EL (cell line): ENCODE measurements at regions not wholly inside any gene's neighbourhood (a gene's known extent, or its start where the extent isn't known, plus 50 kb on each side); places are given as distances from the start of the nearest gene placed in this dataset.
"Not testable (repeated sequence)": the region's sequence is repeated elsewhere in the genome, so short reads cannot be mapped to it uniquely, and the experiment has no call there.

ENCODE experiments used
- DNase-seq: peaks from one replicate; pipeline ENCODE4 v3.0.0-alpha.2; 2016

DNA sequence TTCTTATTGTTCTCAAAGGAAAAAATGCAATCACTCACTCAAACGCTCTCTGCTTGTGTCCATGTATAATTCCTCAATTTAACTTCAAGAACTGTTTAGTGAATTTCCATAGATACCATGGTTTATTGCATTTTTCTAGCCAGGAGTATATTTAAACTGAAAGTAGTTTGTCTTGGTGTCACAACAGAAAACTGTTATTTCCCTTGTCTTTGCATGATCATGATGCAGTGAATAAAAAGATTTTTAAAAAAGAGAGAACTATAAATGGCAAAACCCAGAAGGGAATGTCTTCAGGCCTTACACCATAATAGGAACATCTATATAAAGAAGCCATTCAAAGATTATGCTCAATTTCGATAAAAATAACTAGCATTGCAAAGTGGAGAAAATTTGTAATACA, 523.5 kb upstream of the ADGRL4 start:
- DNase-seq, result no peak

DNA sequence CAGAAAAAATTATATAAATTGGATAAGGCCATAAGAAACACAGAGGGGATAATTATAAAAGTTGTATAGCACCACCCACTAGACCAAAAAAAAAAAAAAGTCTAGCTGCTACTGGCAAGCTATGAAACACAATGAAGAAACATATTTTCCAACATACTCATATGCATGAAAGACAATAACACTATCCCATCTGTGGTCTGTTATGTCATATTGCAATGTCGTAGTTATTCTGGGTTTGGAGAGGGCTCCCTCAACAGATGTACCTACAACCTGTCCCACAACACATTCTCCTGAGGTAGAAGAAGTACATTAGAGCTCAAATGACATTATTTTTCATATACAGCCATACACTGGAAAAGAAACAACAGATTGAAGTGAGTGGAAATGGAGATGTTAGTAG, 517.6 kb upstream of the ADGRL4 start:
- no peak for DNase-seq

DNA sequence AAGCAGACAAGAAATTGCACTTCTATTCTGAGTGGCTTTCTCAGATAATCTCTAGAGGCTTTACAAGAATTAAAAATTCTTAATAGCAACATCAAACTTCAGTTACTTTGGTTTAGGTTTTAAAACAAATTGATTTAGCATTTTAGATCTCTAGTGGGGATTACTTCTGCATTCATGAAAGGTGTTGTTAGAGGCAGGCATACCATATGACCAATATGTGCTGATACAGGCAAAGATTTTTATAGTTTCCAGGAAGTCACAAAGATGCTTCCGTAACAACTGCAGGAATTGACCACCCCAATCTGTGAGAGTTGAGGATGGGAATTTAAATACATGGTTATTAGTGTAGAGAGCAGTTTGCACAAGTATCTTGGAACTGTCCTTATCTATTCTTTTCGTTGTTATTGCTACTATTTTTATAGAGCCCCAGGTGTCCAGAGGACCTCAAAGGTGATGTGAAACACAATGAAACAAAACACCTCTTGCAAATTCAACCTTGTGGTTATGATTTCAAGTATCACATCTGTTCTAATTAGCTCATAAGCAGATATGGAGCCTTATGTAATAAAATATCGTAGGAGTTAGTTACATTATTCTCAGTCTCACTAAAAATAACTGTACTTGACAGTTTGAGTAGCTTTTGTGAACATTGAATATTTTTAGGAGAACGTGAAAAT, 512.7 kb upstream of the ADGRL4 start:
- no peak for DNase-seq

DNA sequence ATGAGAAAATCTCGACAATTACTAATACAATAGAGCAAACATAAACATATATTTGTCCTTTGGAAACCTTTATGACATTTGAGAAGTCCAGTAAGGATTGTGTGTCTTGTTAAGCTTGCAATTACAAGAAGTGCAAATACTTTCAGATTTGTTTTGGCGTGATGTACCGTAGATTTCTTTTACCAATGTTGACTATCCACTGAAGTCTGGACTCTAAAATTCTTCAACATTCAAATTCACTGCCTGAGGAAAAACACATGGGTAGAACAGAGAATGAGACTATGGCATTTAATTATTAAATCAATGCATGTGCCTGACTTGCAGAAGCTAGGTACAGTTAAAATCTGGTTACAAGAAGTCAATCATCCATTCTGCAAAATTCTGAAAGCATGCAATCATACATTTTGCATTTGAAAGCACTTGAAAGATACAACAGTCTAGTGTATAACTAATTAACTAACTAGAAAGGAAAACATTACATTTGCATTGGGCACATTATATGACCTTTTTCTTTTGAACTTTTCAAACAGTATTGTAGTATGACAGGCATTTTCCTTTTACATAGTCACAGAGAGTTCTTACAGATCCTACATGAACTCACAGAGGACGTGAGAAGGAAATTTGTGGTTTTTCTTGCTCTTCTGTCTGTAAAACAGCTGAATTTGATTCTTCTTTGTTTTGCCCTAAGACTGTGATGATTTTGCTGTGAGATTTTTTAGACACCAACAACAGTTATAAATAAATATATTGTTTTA, 511.1 kb upstream of the ADGRL4 start:
- DNase-seq, result no peak

DNA sequence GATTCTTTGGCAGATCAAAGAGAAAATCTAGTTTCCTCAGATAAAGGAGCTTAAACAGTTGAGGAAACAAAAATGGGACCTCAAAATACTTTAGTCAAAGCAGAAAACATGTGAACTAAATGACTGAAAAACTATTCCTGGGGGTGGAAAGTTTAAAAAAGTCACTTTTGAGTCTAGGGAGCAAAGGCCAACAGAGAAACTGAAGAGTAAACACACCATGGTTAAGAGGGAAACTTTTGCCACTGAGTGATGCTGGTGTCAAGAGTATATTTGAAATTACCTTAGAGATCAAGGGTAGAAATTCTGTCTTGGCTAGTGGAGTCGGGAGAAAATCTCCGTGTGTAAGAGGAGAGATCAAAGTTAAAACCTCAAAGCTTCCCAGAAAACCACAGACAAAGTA, 501.2 kb upstream of the ADGRL4 start:
- no peak for DNase-seq

DNA sequence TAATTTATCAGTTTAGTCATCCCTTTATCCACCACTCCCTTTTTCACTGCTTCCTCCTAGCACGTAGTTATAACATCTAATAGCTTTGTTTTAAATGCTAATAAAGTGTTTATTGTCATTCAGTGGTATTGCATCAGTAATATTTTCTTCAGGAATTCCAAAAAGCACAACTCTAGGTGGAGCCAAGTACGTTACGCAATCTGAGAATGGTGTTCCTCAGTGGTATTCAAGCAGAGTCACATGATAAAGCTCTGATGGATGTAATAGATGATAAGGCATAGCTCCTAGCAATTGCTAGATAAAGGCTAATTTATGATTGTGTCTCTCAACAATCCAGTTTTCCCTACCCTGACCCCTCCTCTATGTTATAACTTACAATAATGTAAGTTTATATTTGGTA, 494.6 kb upstream of the ADGRL4 start:
- no peak for DNase-seq

DNA sequence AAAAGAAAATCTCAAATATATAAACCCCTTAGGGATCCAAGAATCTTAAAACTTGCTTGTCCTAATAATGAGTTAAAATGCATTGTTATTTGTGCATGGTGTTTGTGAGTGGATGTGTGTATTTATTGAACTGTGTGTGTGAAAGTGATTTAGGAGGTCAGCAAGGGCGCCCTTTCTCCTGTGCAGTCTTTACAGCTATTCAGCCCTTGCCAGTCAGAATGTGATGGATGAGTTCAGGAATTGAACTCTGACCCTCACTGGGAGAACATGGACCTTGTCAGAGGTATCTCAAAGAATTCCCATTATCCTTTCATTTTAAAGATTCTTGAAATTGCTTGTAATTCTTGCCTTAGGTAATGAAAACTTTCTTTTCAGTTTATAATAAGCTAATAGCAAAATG, 493.0 kb upstream of the ADGRL4 start:
- DNase-seq, result no peak

DNA sequence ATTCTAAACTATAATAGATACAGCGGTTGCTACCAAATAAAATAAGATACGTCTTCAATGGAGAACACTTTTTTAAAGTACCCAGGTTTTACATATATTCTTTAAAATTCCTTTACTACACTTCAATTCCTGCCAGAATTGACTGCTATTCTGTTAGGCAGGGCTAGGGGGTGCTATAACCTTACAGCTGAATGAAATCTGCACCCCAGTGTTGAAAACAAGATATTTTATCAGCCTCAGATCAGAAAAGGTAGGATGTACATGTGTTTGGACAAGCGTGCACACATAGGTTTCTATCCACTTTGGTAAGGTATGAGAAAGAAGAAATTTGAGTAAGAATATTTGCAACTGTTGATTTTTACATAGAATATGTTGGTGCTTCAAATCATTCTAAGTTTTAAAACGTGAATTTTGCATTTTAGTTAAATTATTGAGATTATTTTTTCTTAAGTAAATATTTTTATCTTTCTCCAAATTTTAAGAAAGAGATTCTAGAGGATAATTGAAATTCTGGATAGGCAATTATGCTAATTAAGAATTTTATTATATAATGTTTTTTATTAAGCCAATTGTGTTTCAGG, 490.8 kb upstream of the ADGRL4 start:
- DNase-seq, result peak; percentile 41

DNA sequence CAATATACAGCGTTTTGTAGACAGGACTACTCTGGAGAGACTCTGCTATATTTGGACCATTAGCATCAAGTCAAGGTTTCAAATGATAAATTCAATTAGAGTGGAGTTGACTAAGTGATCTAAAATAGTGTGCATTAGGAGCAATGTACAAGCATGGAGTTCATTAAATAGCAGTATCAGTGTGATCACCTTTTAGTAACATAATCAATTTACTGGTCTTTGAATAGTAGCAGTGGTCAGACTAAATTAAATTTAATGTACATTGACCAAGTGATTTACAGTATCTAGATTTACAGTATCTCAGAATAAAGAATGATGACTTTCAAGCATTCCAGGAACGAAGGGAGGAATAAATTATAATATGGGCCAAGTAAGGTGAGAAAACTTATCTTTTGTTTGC, 489.6 kb upstream of the ADGRL4 start:
- no peak for DNase-seq

DNA sequence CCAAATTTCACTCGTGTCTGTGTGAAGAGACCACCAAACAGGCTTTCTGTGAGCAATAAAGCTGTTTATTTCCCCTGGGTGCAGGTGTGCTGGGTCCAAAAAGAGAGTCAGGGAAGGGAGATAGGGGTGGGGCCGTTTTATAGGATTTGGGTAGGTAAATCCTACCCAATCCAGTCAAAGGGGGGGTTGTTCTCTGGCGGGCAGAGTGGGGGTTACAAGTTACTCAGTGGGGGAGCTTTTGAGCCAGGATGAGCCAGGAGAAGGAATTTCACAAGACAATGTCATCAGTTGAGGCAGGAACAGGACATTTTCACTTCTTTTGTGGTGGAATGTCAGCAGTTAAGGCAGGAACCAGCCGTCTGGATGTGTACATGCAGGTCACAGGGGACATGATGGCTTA, 487.2 kb upstream of the ADGRL4 start:
- DNase-seq, result not testable (repeated sequence)

DNA sequence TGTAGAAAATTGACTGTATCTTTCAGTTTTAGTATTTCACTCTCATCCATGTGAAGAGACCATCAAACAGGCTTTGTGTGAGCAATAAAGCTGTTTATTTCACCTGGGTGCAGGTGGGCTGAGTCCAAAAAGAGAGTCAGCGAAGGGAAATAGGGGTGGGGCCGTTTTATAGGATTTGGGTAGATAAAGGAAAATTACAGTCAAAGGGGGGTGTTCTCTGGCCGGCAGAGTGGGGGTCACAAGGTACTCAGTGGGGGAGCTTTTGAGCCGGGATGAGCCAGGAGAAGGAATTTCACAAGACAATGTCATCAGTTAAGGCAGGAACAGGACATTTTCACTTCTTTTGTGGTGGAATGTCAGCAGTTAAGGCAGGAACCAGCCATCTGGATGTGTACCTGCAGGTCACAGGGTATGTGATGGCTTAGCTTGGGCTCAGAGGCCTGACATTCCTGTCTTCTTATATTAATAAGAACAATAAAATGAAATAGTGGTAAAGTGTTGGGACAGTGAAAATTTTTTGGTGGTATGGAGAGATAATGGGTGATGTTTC, 482.1 kb upstream of the ADGRL4 start:
- not testable (repeated sequence) for DNase-seq

DNA sequence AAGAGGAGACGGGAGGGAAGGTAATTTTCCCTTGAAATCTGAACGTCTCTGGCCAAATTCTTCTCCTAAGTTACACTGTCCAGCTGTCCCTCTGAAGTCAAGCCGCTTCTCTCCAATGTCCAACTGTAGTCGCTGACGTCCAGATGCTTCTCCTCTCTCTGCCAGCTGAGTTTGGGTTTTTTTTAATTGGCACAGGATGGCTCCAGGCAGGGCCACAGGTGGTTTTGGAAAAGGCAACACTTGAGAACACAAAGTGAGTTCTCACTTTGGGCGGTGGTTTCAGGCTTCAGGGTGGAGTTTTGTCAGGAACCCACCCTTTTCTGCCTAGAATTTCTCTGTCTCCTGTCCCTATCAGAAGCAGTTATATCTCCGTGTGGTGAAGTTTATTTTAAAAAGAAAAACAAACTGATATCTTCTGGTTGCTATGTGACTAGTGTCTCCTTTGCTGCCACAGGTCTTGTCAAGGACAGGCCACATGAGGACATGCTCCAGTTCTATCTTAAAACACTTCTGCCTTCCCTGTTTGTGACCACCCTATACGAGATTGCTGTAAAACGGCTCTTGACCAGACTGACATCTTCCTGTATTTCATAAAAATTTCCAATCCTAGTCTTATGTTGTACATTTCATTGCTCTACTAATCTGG, 472.3 kb upstream of the ADGRL4 start:
- no peak for DNase-seq

DNA sequence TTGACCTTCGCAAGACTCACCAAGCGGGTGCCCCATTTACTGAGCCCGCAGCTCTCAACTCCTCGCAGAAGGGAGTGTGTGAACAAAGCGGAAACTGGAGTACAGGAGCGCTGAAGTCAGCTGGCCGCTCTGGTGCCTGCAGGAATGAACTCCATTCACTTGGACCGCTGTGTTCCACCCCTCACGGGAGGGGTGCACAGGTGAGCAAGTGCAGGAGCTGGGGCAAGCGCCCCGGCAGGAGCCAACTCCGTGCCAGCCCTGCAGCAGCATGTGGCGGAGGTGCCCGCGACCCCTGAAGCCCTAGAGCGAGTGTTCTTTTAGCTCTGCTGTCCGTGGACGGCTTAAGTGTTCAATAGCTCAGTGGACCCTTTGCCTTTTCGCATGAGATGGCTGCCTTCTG, 471.6 kb upstream of the ADGRL4 start:
- no peak for DNase-seq

DNA sequence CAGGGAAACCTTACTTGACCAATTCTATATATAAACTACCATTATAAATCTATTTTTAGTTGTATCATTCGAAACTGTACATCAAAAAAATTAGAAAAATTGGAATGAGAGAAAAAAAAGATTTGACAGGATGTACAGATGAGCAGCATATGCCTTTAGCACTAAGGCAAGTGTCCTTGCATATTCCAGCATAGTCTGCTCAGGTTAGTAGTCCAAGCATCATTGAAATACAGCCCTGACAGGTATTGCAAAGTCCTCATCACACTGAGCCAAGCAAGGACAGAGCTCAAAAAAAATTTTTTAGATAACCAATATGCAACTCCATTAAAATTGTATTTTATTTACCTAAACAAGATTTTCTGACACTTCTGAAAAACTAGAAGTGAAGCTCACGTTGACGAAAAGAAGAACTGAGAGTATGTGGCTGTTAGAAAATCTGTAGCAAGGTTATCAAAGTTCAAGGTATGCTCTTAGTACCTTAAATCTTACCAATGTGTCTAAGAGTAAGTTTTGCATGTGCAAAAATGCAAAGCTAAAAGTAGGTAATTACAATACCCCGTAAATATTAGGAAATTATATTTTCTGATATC, 465.6 kb upstream of the ADGRL4 start:
- no peak for DNase-seq

DNA sequence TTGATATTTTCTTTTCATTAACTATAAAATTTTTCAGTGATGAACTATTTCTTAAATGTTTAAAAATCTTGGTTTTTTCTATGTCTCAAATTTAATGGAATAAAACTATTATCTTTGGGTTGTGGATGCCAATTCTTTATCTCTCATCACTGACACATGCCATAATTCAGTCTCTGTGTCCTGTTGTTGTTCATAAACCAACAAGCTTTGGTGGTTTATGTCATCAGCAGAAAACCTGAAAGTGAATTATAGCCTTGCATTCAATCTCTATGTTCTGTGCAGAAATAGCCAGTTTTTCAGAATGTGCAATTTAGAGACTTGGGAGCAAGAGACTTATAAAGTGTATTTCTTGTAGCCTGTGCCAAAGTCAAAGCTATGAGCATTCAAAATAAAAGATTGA, 462.6 kb upstream of the ADGRL4 start:
- DNase-seq, result no peak

DNA sequence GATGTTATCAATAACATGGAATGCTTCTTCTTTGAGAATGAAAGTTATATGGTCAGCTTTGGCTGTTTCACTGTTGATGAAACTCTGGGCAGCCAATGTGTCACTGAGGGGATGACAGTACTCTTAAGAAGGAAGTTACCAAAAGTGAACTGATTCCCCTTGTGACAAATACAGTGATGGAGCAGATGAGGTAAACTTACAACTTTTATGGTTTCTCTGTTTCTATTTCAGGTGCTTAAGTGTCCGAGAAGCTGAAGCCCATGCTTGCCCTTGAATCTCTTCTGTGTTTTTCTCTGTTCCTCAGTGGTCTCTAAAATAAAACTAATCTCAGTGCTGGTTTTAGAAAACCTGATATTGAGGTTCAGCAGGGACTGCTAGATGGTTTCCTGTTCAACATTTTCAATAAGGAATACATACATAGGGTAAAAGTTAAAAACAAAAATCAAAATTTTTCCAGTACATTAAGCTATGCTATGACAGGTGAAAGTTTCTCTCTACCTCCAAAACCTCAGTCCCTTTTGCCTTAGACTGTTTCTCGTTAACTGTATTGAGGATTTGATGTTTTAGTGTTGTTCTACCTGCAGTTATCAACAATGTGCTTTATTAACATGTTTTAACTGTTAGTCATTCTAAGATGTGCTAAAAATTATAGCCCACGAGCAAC, 454.4 kb upstream of the ADGRL4 start:
- DNase-seq, result no peak

DNA sequence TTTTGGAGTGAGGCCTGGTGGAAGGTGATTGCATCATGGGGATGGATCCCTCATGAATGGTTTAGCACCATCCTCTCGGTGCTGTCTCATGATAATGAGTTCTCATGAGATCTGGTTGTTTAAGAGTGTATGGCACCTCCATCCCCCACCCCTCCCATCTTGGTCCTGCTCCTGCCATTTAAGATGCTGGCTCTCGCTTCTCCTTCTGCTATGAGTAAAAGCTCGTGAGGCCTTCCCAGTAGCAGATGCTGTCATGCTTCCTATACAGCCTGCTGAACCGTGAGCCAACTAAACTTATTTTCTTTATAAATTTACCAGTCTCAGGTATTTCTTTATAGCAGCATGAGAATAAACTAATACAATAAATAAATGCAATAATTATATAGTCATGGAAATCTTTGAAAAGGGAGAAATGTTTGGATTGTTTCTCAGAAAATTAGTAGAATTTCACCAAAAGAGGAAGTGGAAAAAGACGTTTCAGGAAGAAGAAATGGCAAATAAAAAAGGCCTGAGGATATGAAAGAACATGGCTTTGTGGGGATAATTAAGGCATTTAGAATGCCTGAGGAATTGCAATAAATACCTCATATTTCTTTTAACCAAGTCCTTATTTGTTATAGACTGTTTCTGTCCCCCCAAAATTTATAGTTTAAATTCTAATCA, 451.2 kb upstream of the ADGRL4 start:
- no peak for DNase-seq

DNA sequence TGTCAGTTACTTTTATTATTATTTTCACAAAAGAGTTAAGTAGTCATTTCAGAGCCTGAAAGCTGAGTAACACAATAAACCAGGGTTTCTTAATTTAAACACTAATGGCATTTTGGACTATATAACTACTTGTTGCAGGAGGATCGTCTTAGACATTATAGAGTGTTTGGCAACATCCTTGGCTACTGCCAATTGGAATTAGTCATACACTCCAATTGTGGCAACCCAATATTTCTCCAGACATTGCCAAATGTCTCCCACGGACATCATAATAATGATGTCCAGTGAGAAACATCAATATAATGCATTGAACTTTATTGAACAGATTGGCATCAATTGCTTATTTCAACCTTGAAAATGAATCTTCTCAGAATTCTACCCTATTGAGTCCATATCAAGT, 441.9 kb upstream of the ADGRL4 start:
- DNase-seq, result no peak

DNA sequence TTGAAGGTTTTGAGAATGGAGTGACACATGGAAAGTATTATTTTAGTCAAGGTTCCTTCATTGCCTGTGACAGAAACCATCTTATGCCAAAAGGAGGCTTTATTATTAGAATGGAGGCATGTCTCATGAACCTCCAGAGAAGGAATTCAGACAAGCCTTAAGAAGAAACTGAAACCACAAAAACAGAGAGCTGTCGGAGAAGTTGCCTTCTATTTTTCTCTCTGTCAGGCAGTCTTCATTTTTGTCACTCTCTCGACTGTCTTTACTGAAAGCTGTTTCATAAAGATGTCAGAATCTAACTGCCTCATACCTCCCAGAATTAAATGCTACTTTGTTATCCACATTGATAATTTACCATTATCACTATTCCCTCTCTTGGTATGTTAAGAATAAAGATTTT, 434.7 kb upstream of the ADGRL4 start:
- no peak for DNase-seq

DNA sequence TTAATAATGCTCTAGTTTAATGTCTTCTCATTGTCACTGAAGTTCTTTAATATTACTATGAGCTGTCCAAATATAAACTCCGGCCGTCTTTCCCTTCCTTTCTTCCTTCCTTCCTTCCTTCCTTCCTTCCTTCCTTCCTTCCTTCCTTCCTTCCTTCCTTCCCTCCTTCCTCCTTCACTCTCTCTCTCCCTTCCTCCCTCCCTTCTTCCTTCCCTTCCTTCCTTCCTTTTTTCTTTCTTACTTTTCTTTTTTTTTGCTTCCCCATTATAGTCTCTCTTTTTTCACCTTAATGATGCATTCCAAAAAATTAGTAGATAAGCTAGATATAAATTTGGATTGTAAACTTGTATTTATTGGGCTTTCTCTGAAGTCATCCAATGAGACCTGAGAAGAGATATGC, 431.0 kb upstream of the ADGRL4 start:
- no peak for DNase-seq

DNA sequence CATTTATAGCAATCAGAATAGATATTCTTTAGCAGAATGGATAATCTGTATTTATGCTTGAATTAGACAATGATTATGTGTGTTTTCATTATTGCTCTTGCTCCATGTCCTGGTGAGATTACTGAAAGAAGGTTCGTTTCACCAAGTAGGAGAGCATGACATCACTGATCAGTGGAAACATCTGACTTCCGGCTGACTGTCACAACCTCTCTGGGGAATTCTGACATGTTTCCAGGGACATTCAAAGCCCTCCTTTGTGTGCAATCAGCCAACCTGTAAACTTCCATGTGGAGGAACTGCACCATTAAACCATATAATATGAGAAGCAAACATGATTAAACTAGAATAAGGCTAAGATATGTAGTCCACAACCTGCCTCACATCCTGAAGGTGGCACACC, 424.8 kb upstream of the ADGRL4 start:
- no peak for DNase-seq

DNA sequence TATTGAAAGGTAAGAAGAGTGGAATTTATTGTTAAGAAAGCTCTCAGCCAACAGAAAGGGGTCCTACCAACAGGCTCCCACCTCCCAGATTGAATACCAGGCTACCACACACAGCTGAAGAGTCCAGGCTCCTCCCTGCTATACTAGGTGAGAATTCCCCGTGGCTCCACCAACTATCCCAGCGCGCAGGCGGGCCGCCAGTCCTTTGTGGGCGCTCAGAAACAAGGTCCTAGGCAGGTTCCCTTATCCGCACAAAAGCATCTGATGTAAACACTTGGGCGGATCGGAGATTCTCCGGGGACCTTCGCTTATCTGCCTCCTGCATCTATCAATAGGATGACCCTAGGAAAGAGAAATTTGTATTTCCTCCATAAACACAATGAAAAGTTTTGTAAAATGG, 423.9 kb upstream of the ADGRL4 start:
- DNase-seq, result no peak
